ENCODE measurements at regions not wholly inside any gene's neighbourhood (a gene's known extent, or its start where the extent isn't known, plus 50 kb on each side); places are given as distances from the start of the nearest gene placed in this dataset.
"Not testable (repeated sequence)": the region's sequence is repeated elsewhere in the genome, so short reads cannot be mapped to it uniquely, and the experiment has no call there.

- no peak for DNase-seq
Measured at GRCh38 chr7:68613405-68613804, 984.9 kb upstream of the AUTS2 start.

GRCh38 chr7:68613897-68614296 lies 984.4 kb upstream of the AUTS2 start:
- no peak for DNase-seq

- DNase-seq: no peak
Measured at GRCh38 chr7:68619526-68619925, 978.7 kb upstream of the AUTS2 start.

GRCh38 chr7:68622500-68622899 lies 975.8 kb upstream of the AUTS2 start:
- no peak for DNase-seq

- DNase-seq: no peak
Measured at GRCh38 chr7:68623030-68623429, 975.2 kb upstream of the AUTS2 start.

- no peak for DNase-seq
Measured at GRCh38 chr7:68627247-68627864, 970.9 kb upstream of the AUTS2 start.

GRCh38 chr7:68630914-68631313 lies 967.4 kb upstream of the AUTS2 start:
- not testable (repeated sequence) for DNase-seq

- DNase-seq: no peak
Measured at GRCh38 chr7:68640103-68640502, 958.2 kb upstream of the AUTS2 start.

- no peak for DNase-seq
Measured at GRCh38 chr7:68642727-68643126, 955.5 kb upstream of the AUTS2 start.

- DNase-seq: no peak
Measured at GRCh38 chr7:68663392-68663791, 934.9 kb upstream of the AUTS2 start.

- no peak for DNase-seq
Measured at GRCh38 chr7:68671046-68671445, 927.2 kb upstream of the AUTS2 start.

- DNase-seq: no peak
Measured at GRCh38 chr7:68671671-68672070, 926.6 kb upstream of the AUTS2 start.

- DNase-seq: no peak
Measured at GRCh38 chr7:68674826-68675225, 923.4 kb upstream of the AUTS2 start.

- DNase-seq: no peak
Measured at GRCh38 chr7:68676813-68677535, 921.3 kb upstream of the AUTS2 start.

- no peak for DNase-seq
Measured at GRCh38 chr7:68678196-68678595, 920.1 kb upstream of the AUTS2 start.

GRCh38 chr7:68679459-68680234 lies 918.6 kb upstream of the AUTS2 start:
- DNase-seq: no peak

- DNase-seq: no peak
Measured at GRCh38 chr7:68680235-68680872, 917.9 kb upstream of the AUTS2 start.

GRCh38 chr7:68682910-68683309 lies 915.4 kb upstream of the AUTS2 start:
- no peak for DNase-seq

GRCh38 chr7:68684246-68684839 lies 913.9 kb upstream of the AUTS2 start:
- DNase-seq: no peak

- no peak for DNase-seq
Measured at GRCh38 chr7:68684996-68685395, 913.3 kb upstream of the AUTS2 start.

- DNase-seq: no peak
Measured at GRCh38 chr7:68688416-68689086, 909.7 kb upstream of the AUTS2 start.

GRCh38 chr7:68689087-68689433 lies 909.2 kb upstream of the AUTS2 start:
- DNase-seq: no peak

All from activated T-cell treated with anti-CD3 and anti-CD28 coated beads for 4 hours (primary cell).